HEK293 (cell line): ENCODE measurements at regions not wholly inside any gene's neighbourhood (a gene's known extent, or its start where the extent isn't known, plus 50 kb on each side); places are given as distances from the start of the nearest gene placed in this dataset.

ENCODE experiments used
- CTCF ChIA-PET: fragments of 350-600 bp; formaldehyde crosslinking; extraction: SDS; loops from one replicate; lab custom pipeline; 2021; ENCODE audit warnings: antibody characterized with exemption; lab: Yijun Ruan, JAX
- POLR2A ChIA-PET: fragments of 300-600 bp; formaldehyde crosslinking; extraction: SDS; loops from one replicate; lab custom pipeline; 2020; ENCODE audit warnings: antibody characterized with exemption, inconsistent platforms; lab: Yijun Ruan, JAX
- H3K27ac ChIP-seq: fragments of 200-500 bp; sonication (Bioruptor generic); 2 replicates; pipeline ENCODE4 v1.5.1; 2014; ENCODE audit warnings: low read depth, low read length, control low read depth, inconsistent platforms; ENCODE audit errors: extremely low read depth
- H3K36me3 ChIP-seq, 2 experiments: fragments of 200-500 bp in 1 of 2; sonication (Bioruptor generic) in 1 of 2; 1 replicate in 1 of 2; 2 replicates in 1 of 2; pipeline ENCODE4 v1.5.1; 2014 to 2017; ENCODE audit warnings: inconsistent platforms in 2 of 2, low read length in 2 of 2; ENCODE audit not compliant: control insufficient read depth in 2 of 2, insufficient read depth in 1 of 2
- H3K4me1 ChIP-seq: fragments of 200-500 bp; sonication (Bioruptor generic); 2 replicates; pipeline ENCODE4 v1.5.1; 2014; ENCODE audit warnings: mild to moderate bottlenecking, low read length, inconsistent platforms; ENCODE audit not compliant: control insufficient read depth, insufficient read depth
- H3K4me3 ChIP-seq: 2 replicates; pipeline ENCODE4 v1.5.1; 2011; ENCODE audit warnings: low read depth, mild to moderate bottlenecking, control low read depth, low read length, moderate library complexity
- H3K9me3 ChIP-seq: fragments of 200-500 bp; sonication (Bioruptor generic); 2 replicates; pipeline ENCODE4 v1.5.1; 2014; ENCODE audit warnings: low read depth, low read length, inconsistent platforms; ENCODE audit not compliant: control insufficient read depth, insufficient read depth
- BCL11A ChIP-seq: fragments of 450-650 bp; formaldehyde crosslinking; IDR thresholded peaks from 2 replicates; pipeline ENCODE4 v1.5.1; 2016; ENCODE audit warnings: low read depth, missing biosample characterization, missing genetic modification characterization
- ELK4 ChIP-seq: IDR thresholded peaks from 2 replicates; pipeline ENCODE4 v1.6.1; 2011; ENCODE audit warnings: mild to moderate bottlenecking, low read depth, low read length, borderline replicate concordance
- HIC1 ChIP-seq: fragments of 450-650 bp; formaldehyde crosslinking; IDR thresholded peaks from 2 replicates; pipeline ENCODE4 v1.5.1; 2016; ENCODE audit warnings: missing biosample characterization, missing genetic modification characterization
- KLF1 ChIP-seq: fragments of 450-650 bp; formaldehyde crosslinking; IDR thresholded peaks from 2 replicates; pipeline ENCODE4 v1.5.1; 2016; ENCODE audit warnings: missing biosample characterization, missing genetic modification characterization
- OVOL3 ChIP-seq: fragments of 450-650 bp; formaldehyde crosslinking; IDR thresholded peaks from 2 replicates; pipeline ENCODE4 v1.5.1; 2016; ENCODE audit warnings: missing biosample characterization, missing genetic modification characterization
- SETDB1 ChIP-seq: IDR thresholded peaks from one replicate; pipeline ENCODE4 v1.6.1; 2017; ENCODE audit warnings: mild to moderate bottlenecking, low read length, moderate library complexity, mixed read lengths; ENCODE audit not compliant: insufficient read length
- ZBTB21 ChIP-seq: fragments of 450-650 bp; formaldehyde crosslinking; IDR thresholded peaks from 2 replicates; pipeline ENCODE4 v1.5.1; 2017; ENCODE audit warnings: missing biosample characterization, missing genetic modification characterization
- ZFHX2 ChIP-seq: fragments of 450-650 bp; formaldehyde crosslinking; conservative IDR thresholded peaks from 2 replicates; pipeline ENCODE4 v1.5.1; 2016; ENCODE audit warnings: missing biosample characterization, missing genetic modification characterization
- ZFP41 ChIP-seq: fragments of 450-650 bp; formaldehyde crosslinking; IDR thresholded peaks from 2 replicates; pipeline ENCODE4 v1.5.1; 2016; ENCODE audit warnings: missing biosample characterization, missing genetic modification characterization, borderline replicate concordance
- ZNF148 ChIP-seq: fragments of 450-650 bp; formaldehyde crosslinking; IDR thresholded peaks from 2 replicates; pipeline ENCODE4 v1.5.0; 2017; ENCODE audit warnings: missing biosample characterization, missing genetic modification characterization, borderline replicate concordance
- ZNF19 ChIP-seq: fragments of 450-650 bp; formaldehyde crosslinking; IDR thresholded peaks from 2 replicates; pipeline ENCODE4; 2016; ENCODE audit warnings: missing biosample characterization, missing genetic modification characterization, low read depth
- ZNF24 ChIP-seq: fragments of 450-650 bp; formaldehyde crosslinking; IDR thresholded peaks from 2 replicates; pipeline ENCODE4 v1.5.1; 2016; ENCODE audit warnings: missing biosample characterization, missing genetic modification characterization
- ZNF274 ChIP-seq, 2 experiments: fragments of 200-500 bp in 1 of 2; fragments of 450-650 bp in 1 of 2; sonication (Bioruptor generic) in 1 of 2; formaldehyde crosslinking in 1 of 2; IDR thresholded peaks; 2 replicates each; pipeline versions ENCODE4 v1.5.1 to v1.6.1; 2014 to 2016; ENCODE audit warnings: borderline replicate concordance in 1 of 2, inconsistent platforms in 1 of 2, low read length in 1 of 2, missing biosample characterization in 1 of 2, missing genetic modification characterization in 1 of 2
- ZNF280D ChIP-seq: fragments of 450-650 bp; formaldehyde crosslinking; IDR thresholded peaks from 2 replicates; pipeline ENCODE4 v1.5.1; 2016; ENCODE audit warnings: missing biosample characterization, missing genetic modification characterization
- ZNF335 ChIP-seq: fragments of 450-650 bp; formaldehyde crosslinking; conservative IDR thresholded peaks from 2 replicates; pipeline ENCODE4 v1.5.1; 2016; ENCODE audit warnings: missing biosample characterization, missing genetic modification characterization
- ZNF391 ChIP-seq: fragments of 450-650 bp; formaldehyde crosslinking; IDR thresholded peaks from 2 replicates; pipeline ENCODE4 v1.5.1; 2016; ENCODE audit warnings: low read depth, missing biosample characterization, missing genetic modification characterization, borderline replicate concordance
- ZNF521 ChIP-seq: fragments of 450-650 bp; formaldehyde crosslinking; IDR thresholded peaks from 2 replicates; pipeline ENCODE4 v1.5.1; 2017; ENCODE audit warnings: missing biosample characterization, mild to moderate bottlenecking, missing genetic modification characterization
- ZNF560 ChIP-seq: fragments of 450-650 bp; formaldehyde crosslinking; IDR thresholded peaks from 2 replicates; pipeline ENCODE4 v1.5.1; 2017; ENCODE audit warnings: missing biosample characterization, missing genetic modification characterization, borderline replicate concordance
- ZNF561 ChIP-seq: fragments of 450-650 bp; IDR thresholded peaks from 2 replicates; pipeline ENCODE4 v1.5.1; 2018; ENCODE audit warnings: missing biosample characterization, missing genetic modification characterization, borderline replicate concordance
- ZNF626 ChIP-seq: fragments of 450-650 bp; sonication (Bioruptor Pico); formaldehyde crosslinking; IDR thresholded peaks from 2 replicates; pipeline ENCODE4 v1.5.1; 2018; ENCODE audit warnings: missing biosample characterization, missing genetic modification characterization, inconsistent platforms
- ZNF639 ChIP-seq: fragments of 450-650 bp; formaldehyde crosslinking; IDR thresholded peaks from 2 replicates; pipeline ENCODE4 v1.5.1; 2016; ENCODE audit warnings: missing biosample characterization, missing genetic modification characterization
- ZNF670 ChIP-seq: fragments of 450-650 bp; formaldehyde crosslinking; IDR thresholded peaks from 2 replicates; pipeline ENCODE4 v1.5.1; 2016; ENCODE audit warnings: missing biosample characterization, missing genetic modification characterization, low read depth
- ZNF707 ChIP-seq: fragments of 450-650 bp; formaldehyde crosslinking; IDR thresholded peaks from 2 replicates; pipeline ENCODE4 v1.5.1; 2016; ENCODE audit warnings: missing biosample characterization, missing genetic modification characterization
- ZNF830 ChIP-seq: fragments of 450-650 bp; IDR thresholded peaks from 2 replicates; pipeline ENCODE4 v1.5.0; 2018; ENCODE audit warnings: missing biosample characterization, missing genetic modification characterization, low read depth, mild to moderate bottlenecking, moderate library complexity
- ZSCAN30 ChIP-seq: fragments of 450-650 bp; IDR thresholded peaks from 2 replicates; pipeline ENCODE4 v1.5.1; 2018; ENCODE audit warnings: missing biosample characterization, mild to moderate bottlenecking, missing genetic modification characterization, moderate library complexity

- Histone ChIP-seq H3K9me3 (no peaks in the 10 kb centered on the region), H3K4me1 (no peaks in the 10 kb centered on the region)
- ChIA-PET POLR2A (no interaction called here), CTCF (interaction anchor here (0.7 to 1.3 kb wide), 2 partner anchors 13 to 1297 kb away, joined by 3 read pairs; no protein-coding TSS in a partner anchor)
- TF ChIP-seq ZNF626 (tag by site-specific recombination) (no peak), HIC1 (tag by site-specific recombination) (no peak), ZNF707 (tag by site-specific recombination) (no peak), OVOL3 (no peak), BCL11A (tag by site-specific recombination) (no peak), ZNF560 (no peak), ZNF335 (tag by site-specific recombination) (no peak), ZNF561 (tag by site-specific recombination) (no peak), ZNF670 (tag by site-specific recombination) (no peak), ZBTB21 (tag by site-specific recombination) (no peak), ZFP41 (tag by site-specific recombination) (no peak), ZNF639 (tag by site-specific recombination) (no peak), SETDB1 (no peak)
- TF ChIP-seq, all 188 proteins: peak for 0
- no peaks in the 10 kb centered on the region for H3K36me3 ChIP-seq
- H3K27ac ChIP-seq = no peak overlapping the region
- no peak overlapping the region for H3K4me3 ChIP-seq
Measured at GRCh38 chr5:116719106-116719505, 144.5 kb upstream of the SEMA6A start.

- Histone ChIP-seq H3K27ac (no peak overlapping the region), H3K9me3 (no peaks in the 10 kb centered on the region), H3K4me1 (no peaks in the 10 kb centered on the region), H3K4me3 (no peak overlapping the region), H3K36me3 (no peaks in the 10 kb centered on the region)
- no peak for TF ChIP-seq ZNF19 (tag by site-specific recombination)
- no peak for TF ChIP-seq ZNF274 (IDR thresholded peaks at IDR 0.05; ENCODE audit: low read length)
- no peak for TF ChIP-seq ZNF274 (tag by site-specific recombination; IDR thresholded peaks at IDR 0.05; ENCODE audit: borderline replicate concordance)
- no peak for TF ChIP-seq ZNF830
- TF ChIP-seq ZNF521 (tag by site-specific recombination) = no peak
- no peak for TF ChIP-seq ZNF280D (tag by site-specific recombination)
- no peak for TF ChIP-seq KLF1 (tag by site-specific recombination)
- no peak for TF ChIP-seq ZNF391 (tag by site-specific recombination)
- no peak for TF ChIP-seq ZNF24 (tag by site-specific recombination)
- TF ChIP-seq ZNF148 (tag by site-specific recombination) = no peak
- TF ChIP-seq ZSCAN30 (tag by site-specific recombination) = no peak
- no peak for TF ChIP-seq ZNF561 (tag by site-specific recombination)
- TF ChIP-seq ELK4 = no peak
- no peak for TF ChIP-seq ZFHX2 (tag by site-specific recombination)
- POLR2A ChIA-PET = no interaction called here
- CTCF ChIA-PET = interaction anchor here (0.6 to 1.3 kb wide), 3 partner anchors 14 to 1298 kb away, joined by 3 to 4 read pairs (median 3); no protein-coding TSS in a partner anchor
Measured at GRCh38 chr5:116718317-116718716, 143.7 kb upstream of the SEMA6A start.
